ENCODE measurements at regions not wholly inside any gene's neighbourhood (a gene's known extent, or its start where the extent isn't known, plus 50 kb on each side); places are given as distances from the start of the nearest gene placed in this dataset.

- TF ChIP-seq CTCF (IDR thresholded peaks at IDR 0.05) (no peak), ZFX (IDR thresholded peaks at IDR 0.05; ENCODE audit: borderline replicate concordance) (no peak)
These were observed 117.6 kb upstream of the NDST3 start for GRCh38 chr4:117916728-117917127.
